OCI-LY3 (cell line): ENCODE measurements at regions not wholly inside any gene's neighbourhood (a gene's known extent, or its start where the extent isn't known, plus 50 kb on each side); places are given as distances from the start of the nearest gene placed in this dataset.

ENCODE experiments used
- H2AFZ ChIP-seq: fragments of 200-600, 300-600 bp; shearing (Covaris generic); 2 replicates; pipeline ENCODE4 v1.6.0; 2014; ENCODE audit warnings: antibody characterized with exemption, low read depth, low read length
- H3K27ac ChIP-seq: fragments of 200-600, 300-600 bp; sonication (generic); 2 replicates; pipeline ENCODE4 v1.5.1; 2014; ENCODE audit warnings: mild to moderate bottlenecking, low read length, moderate library complexity, mixed read lengths
- H3K27me3 ChIP-seq: fragments of 200-600, 300-600 bp; sonication (generic); 2 replicates; pipeline ENCODE4 v1.6.1; 2014; ENCODE audit warnings: low read depth, low read length, mixed read lengths
- H3K36me3 ChIP-seq: fragments of 200-600, 300-600 bp; sonication (generic); replicated peaks from 2 replicates; pipeline ENCODE3; 2014; ENCODE audit warnings: low read depth, low read length, mixed read lengths
- H3K4me1 ChIP-seq: fragments of 300-600, 200-600 bp; sonication (generic); 2 replicates; pipeline ENCODE4 v1.6.1; 2014; ENCODE audit warnings: low read length, mixed read lengths
- H3K4me2 ChIP-seq: fragments of 200-600, 300-600 bp; sonication (generic); 2 replicates; pipeline ENCODE4 v1.6.1; 2014; ENCODE audit warnings: low read length, mixed read lengths
- H3K4me3 ChIP-seq: fragments of 300-600, 200-600 bp; sonication (generic); 2 replicates; pipeline ENCODE4 v1.5.1; 2014; ENCODE audit warnings: antibody characterized with exemption, mild to moderate bottlenecking, low read length, moderate library complexity
- H3K79me2 ChIP-seq: fragments of 300-600, 200-600 bp; shearing (Covaris generic); 2 replicates; pipeline ENCODE4 v1.6.1; 2014; ENCODE audit warnings: mild to moderate bottlenecking, low read length, mixed read lengths
- H3K9ac ChIP-seq: fragments of 300-600, 200-600 bp; shearing (Covaris generic); 2 replicates; pipeline ENCODE4 v1.6.0; 2014; ENCODE audit warnings: mild to moderate bottlenecking, low read length, moderate library complexity
- H3K9me3 ChIP-seq: fragments of 200-600, 300-600 bp; shearing (Covaris generic); 2 replicates; pipeline ENCODE4 v1.6.1; 2014; ENCODE audit warnings: low read length, mixed read lengths; ENCODE audit not compliant: insufficient read depth
- H4K20me1 ChIP-seq: fragments of 200-600, 300-600 bp; sonication (generic); 2 replicates; pipeline ENCODE4 v1.6.1; 2016; ENCODE audit warnings: low read length, mixed read lengths; ENCODE audit not compliant: insufficient read depth
- EZH2phosphoT487 ChIP-seq: fragments of 200-600 bp; shearing (Covaris generic); IDR thresholded peaks from 2 replicates; pipeline ENCODE4 v1.6.1; 2018; ENCODE audit warnings: antibody characterized with exemption, mixed run types, low read depth
- TF ChIP-seq, protein P1 (sequence below): fragments of 200-600, 300-600 bp; sonication (generic); IDR thresholded peaks from 2 replicates; pipeline ENCODE4 v1.5.1; 2014; ENCODE audit warnings: antibody characterized with exemption, low read length, low read depth

DNA sequence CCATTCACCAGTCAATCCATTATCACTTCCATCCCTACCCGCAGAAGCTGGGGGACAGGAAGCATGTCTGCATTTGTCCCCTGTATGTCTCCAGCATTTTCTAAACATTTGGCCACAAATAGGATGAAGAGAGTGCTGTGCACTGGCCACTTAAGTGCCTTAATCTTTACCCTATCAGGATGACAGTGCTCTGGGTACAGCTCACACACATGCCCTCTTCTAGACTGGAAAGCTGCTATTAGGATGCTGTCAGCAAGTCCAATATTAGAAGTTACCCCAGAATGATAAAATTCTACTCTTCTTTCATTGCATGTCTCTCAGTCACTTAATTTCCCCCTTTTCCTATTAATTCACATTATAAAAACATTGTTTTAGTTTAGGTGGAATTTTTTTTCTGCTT, 168.4 kb downstream of the RASEF start:
- Histone ChIP-seq H3K27ac (no peak overlapping the region), H4K20me1 (no peaks in the 10 kb centered on the region), H3K4me3 (no peak overlapping the region), H3K9ac (no peak overlapping the region), H3K36me3 (no peaks in the 10 kb centered on the region), H3K79me2 (no peaks in the 10 kb centered on the region), H3K27me3 (no peaks in the 10 kb centered on the region), H3K4me1 (no peaks in the 10 kb centered on the region), H2AFZ (no peak overlapping the region), H3K9me3 (no peaks in the 10 kb centered on the region), H3K4me2 (no peak overlapping the region)
- TF ChIP-seq, protein P1, sequence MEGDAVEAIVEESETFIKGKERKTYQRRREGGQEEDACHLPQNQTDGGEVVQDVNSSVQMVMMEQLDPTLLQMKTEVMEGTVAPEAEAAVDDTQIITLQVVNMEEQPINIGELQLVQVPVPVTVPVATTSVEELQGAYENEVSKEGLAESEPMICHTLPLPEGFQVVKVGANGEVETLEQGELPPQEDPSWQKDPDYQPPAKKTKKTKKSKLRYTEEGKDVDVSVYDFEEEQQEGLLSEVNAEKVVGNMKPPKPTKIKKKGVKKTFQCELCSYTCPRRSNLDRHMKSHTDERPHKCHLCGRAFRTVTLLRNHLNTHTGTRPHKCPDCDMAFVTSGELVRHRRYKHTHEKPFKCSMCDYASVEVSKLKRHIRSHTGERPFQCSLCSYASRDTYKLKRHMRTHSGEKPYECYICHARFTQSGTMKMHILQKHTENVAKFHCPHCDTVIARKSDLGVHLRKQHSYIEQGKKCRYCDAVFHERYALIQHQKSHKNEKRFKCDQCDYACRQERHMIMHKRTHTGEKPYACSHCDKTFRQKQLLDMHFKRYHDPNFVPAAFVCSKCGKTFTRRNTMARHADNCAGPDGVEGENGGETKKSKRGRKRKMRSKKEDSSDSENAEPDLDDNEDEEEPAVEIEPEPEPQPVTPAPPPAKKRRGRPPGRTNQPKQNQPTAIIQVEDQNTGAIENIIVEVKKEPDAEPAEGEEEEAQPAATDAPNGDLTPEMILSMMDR = no peak
- TF ChIP-seq EZH2phosphoT487 = no peak

DNA sequence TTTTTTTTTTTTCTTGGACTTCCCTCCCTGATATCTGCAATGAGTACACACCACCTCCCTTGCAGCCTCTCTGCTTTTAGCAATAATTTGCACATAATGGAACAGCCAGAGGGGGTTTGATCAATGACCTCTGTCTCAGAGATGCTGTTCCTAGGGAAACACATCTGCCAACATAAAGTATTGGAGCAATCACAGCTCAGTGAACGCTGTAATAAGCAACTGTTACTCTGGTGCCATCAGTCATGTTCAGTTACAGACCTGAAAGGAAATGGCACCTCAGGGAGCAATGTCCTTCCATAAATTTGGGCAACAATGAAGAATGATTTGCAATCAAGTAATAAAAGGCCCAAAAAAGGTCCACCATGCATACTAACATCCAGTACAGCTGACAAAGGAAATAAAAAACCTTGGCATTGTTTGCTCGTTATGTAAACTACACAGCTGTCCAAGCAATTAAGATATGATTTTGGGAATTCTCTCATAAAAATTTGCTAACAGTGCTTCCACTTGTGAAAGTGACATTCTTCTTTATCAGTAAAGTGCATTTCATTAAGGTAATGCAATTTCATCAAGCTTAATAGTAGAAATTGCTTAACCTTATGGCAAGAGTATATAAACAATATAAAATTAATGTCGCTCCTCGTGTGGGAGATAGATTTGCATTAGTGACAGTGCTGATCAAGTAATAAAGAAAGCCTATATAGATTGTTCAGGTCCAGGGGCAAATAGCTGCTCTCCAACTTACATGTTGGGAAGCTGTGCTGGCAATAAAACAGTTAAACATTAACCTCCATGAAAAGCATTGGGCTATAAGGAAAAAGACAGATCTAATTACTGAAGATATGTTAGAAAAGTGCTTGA, 167.8 kb downstream of the RASEF start:
- Histone ChIP-seq H2AFZ (no peak overlapping the region), H3K27me3 (no peaks in the 10 kb centered on the region), H3K4me3 (no peak overlapping the region), H4K20me1 (no peaks in the 10 kb centered on the region), H3K4me1 (no peaks in the 10 kb centered on the region), H3K9ac (no peak overlapping the region), H3K27ac (no peak overlapping the region), H3K36me3 (no peaks in the 10 kb centered on the region), H3K9me3 (no peaks in the 10 kb centered on the region), H3K4me2 (no peak overlapping the region), H3K79me2 (no peaks in the 10 kb centered on the region)
- TF ChIP-seq, protein P1 = no peak
- TF ChIP-seq EZH2phosphoT487 = no peak

DNA sequence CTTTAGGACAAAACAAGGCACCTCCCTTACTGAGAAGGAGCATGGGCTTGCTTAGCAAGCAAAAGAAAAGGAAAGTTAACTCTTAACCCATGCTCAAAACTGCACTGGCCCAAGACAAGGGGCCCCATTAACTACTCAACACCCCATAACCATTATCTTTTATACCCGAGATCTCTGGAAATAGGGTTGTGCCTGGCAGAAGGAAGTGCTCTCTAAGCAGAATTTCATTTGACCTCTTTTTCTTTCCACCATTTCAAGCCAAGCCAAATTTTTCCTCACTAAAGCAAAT, 167.2 kb downstream of the RASEF start:
- Histone ChIP-seq H4K20me1 (no peaks in the 10 kb centered on the region), H3K4me3 (no peak overlapping the region), H3K36me3 (no peaks in the 10 kb centered on the region), H2AFZ (no peak overlapping the region), H3K9ac (no peak overlapping the region), H3K9me3 (no peaks in the 10 kb centered on the region), H3K4me1 (no peaks in the 10 kb centered on the region), H3K27ac (no peak overlapping the region), H3K4me2 (no peak overlapping the region), H3K27me3 (no peaks in the 10 kb centered on the region), H3K79me2 (no peaks in the 10 kb centered on the region)
- no peak for TF ChIP-seq EZH2phosphoT487
- TF ChIP-seq, protein P1 = no peak

DNA sequence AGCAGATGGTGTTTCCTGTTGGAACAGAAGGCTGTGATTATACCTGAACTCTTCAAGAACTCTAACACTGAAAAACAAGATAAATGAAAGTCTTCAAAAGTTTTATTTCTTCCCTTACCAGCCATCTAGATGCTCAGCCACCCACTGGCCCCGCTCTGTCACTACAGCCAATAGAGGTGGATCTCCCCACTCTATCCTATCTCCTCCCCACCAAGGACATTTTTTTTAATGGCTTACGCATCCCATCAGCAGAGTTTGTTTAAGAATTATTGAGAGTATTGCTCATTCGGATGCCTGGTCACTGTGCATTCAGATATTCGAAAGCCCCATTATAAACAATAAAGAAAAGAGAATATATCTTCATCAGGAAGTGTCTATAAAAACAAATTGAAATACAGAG, 159.4 kb downstream of the RASEF start:
- no peaks in the 10 kb centered on the region for H4K20me1 ChIP-seq
- no peaks in the 10 kb centered on the region for H3K36me3 ChIP-seq
- H3K4me2 ChIP-seq = no peak overlapping the region
- H3K4me1 ChIP-seq = no peaks in the 10 kb centered on the region
- H3K4me3 ChIP-seq = no peak overlapping the region
- TF ChIP-seq, protein P1 = no peak
- TF ChIP-seq EZH2phosphoT487 = no peak
- H3K27ac ChIP-seq = no peak overlapping the region
- no peaks in the 10 kb centered on the region for H3K79me2 ChIP-seq
- H3K27me3 ChIP-seq = peaks cover 9% of the 10 kb centered on the region; the same call in 1 of the 2 replicates
- H2AFZ ChIP-seq = no peak overlapping the region
- H3K9ac ChIP-seq = no peak overlapping the region
- H3K9me3 ChIP-seq = no peaks in the 10 kb centered on the region
